ENCODE measurements at regions not wholly inside any gene's neighbourhood (a gene's known extent, or its start where the extent isn't known, plus 50 kb on each side); places are given as distances from the start of the nearest gene placed in this dataset.

DNA sequence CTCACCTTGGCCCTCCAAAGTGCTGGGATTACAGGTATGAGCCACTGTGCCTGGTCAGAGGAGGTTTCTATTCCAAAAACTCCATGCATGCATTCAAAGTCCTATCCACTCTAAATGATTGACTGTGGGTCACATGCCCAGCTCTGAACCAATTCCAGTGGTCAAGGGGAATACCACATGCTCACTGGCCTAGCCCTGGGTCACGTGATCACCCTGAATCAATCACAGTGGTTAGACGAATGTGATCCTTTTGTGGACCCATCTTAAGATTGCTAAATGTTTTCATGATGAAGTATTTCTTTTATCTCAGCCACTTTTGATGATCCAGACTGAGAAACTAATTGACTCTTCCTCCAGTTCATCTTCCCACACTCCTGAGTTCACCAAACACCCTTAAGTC, 475.8 kb downstream of the PREX1 start:
- no peak for DNase-seq (ENCODE audit: low spot score)
- Histone ChIP-seq H3K4me3 (replicated peaks in 1 of 3; ENCODE audit: insufficient read depth in 1 of 3, low read depth in 2 of 3, low read length in 3 of 3) (no peak overlapping the region), H3K4me1 (ENCODE audit: insufficient read depth, low read length) (peaks cover 22% of the 10 kb centered on the region), H3K9me3 (ENCODE audit: low read length) (peaks cover 8% of the 10 kb centered on the region), H3K27ac (ENCODE audit: extremely low read length, insufficient read depth, low read length) (no peak overlapping the region), H2AFZ (ENCODE audit: low read length) (no peak overlapping the region), H3K27me3 (ENCODE audit: control insufficient read depth in 1 of 2, insufficient read depth in 2 of 2, low read length in 2 of 2) (peaks cover 0 to 7% of the 10 kb centered on the region in 2 experiments; a peak in 2 of 5 replicates), H3K9ac (ENCODE audit: insufficient read depth, low read depth, low read length) (no peak overlapping the region), H4K20me1 (ENCODE audit: insufficient read depth, low read length) (no peaks in the 10 kb centered on the region), H3K4me2 (ENCODE audit: low read depth, low read length) (no peak overlapping the region), H3K79me2 (ENCODE audit: insufficient read depth, low read length) (no peaks in the 10 kb centered on the region), H3K36me3 (replicated peaks in 1 of 2; ENCODE audit: control insufficient read depth in 1 of 2, insufficient read depth in 2 of 2, low read length in 2 of 2) (no peaks in the 10 kb centered on the region)
- CTCF ChIA-PET (ENCODE audit: low intra/inter-chr PET ratio, low total read pairs) = no interaction called here
- TF ChIP-seq RAD51 (IDR thresholded peaks at IDR 0.05; ENCODE audit: borderline replicate concordance) (peak; percentile 93), USF2 (IDR thresholded peaks at IDR 0.05; ENCODE audit: low read depth, low read length) (peak; percentile 93), USF2 (CRISPR knock-in tag; IDR thresholded peaks at IDR 0.05; ENCODE audit: borderline replicate concordance) (peak; percentile 29; the same call in 1 of the 2 replicates), ZNF546 (CRISPR knock-in tag; conservative IDR thresholded peaks at IDR 0.05) (no peak)
- no TSS peak for BruUV-seq (replicated peaks)
- POLR2A ChIA-PET = no interaction called here
- no peak for FAIRE-seq
- intact Hi-C loops (cut with micrococcal nuclease; ENCODE audit: unreplicated experiment) (no loop called here), in situ Hi-C loops (cut with HindIII; ENCODE audit: extremely low pct_ligation_motif_present, low pct_unique_long_range_greater_than_20kb) (no loop called here)
- ATAC-seq = no peak
- WGBS (ENCODE audit: low lambda C conversion rate) = 3% methylated on average over 2 of the region's 2 CpGs

DNA sequence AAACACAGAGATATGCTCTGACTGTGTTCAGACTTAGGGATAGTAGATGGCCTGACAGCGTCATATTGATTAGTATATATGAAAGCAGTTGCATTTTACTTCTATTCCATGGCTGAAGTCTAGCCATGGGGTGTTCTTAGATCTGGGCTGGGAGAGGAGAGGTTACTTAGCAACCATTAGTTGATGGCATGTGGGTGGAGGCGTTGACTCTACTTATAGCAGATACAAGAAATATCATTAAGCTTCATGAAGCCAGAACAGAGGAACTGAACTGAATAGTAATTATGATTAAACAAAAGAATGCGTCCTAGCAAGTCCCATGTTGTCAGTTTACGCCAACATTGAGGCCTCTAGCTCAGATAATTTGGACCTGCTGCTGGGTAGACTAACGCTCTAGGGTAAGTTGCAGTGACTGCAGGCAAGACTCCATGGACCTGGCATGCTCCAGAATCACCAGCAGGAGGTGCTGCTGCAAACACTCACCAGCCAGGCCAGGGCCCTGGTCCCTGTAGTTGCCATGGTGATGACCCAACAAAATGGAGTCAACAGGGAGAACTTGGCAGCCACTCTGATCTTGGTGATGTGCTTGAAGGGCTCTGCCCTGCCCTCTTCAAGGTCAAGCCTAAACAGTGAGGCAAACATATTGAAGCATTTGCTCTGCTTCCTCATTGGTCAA, 477.3 kb downstream of the PREX1 start:
- intact Hi-C loops (cut with micrococcal nuclease; ENCODE audit: unreplicated experiment) (loop anchor here (1.0 kb wide), 1 partner anchor 271 kb away; no protein-coding TSS in a partner anchor), in situ Hi-C loops (cut with HindIII; ENCODE audit: extremely low pct_ligation_motif_present, low pct_unique_long_range_greater_than_20kb) (no loop called here)
- 54% methylated on average over 5 of the region's 5 CpGs for WGBS (ENCODE audit: low lambda C conversion rate)
- BruUV-seq (replicated peaks) = no TSS peak
- Histone ChIP-seq H3K36me3 (replicated peaks in 1 of 2; ENCODE audit: control insufficient read depth in 1 of 2, insufficient read depth in 2 of 2, low read length in 2 of 2) (no peaks in the 10 kb centered on the region), H4K20me1 (ENCODE audit: insufficient read depth, low read length) (no peaks in the 10 kb centered on the region), H3K4me3 (replicated peaks in 1 of 3; ENCODE audit: insufficient read depth in 1 of 3, low read depth in 2 of 3, low read length in 3 of 3) (no peak overlapping the region), H3K4me1 (ENCODE audit: insufficient read depth, low read length) (peaks cover 6% of the 10 kb centered on the region), H3K79me2 (ENCODE audit: insufficient read depth, low read length) (no peaks in the 10 kb centered on the region), H3K27me3 (ENCODE audit: control insufficient read depth in 1 of 2, insufficient read depth in 2 of 2, low read length in 2 of 2) (peaks cover 0 to 8% of the 10 kb centered on the region in 2 experiments; a peak in 2 of 5 replicates), H2AFZ (ENCODE audit: low read length) (no peak overlapping the region), H3K27ac (ENCODE audit: extremely low read length, insufficient read depth, low read length) (no peak overlapping the region), H3K9me3 (ENCODE audit: low read length) (peaks cover 8% of the 10 kb centered on the region), H3K4me2 (ENCODE audit: low read depth, low read length) (no peak overlapping the region), H3K9ac (ENCODE audit: insufficient read depth, low read depth, low read length) (no peak overlapping the region)
- FAIRE-seq (no peak), ATAC-seq (peak; percentile 89), DNase-seq (ENCODE audit: low spot score) (peak; percentile 59)
- ChIA-PET CTCF (ENCODE audit: low intra/inter-chr PET ratio, low total read pairs) (interaction anchor here (2.3 kb wide), 1 partner anchor 271 kb away, joined by 25 read pairs; no protein-coding TSS in a partner anchor), POLR2A (no interaction called here)
- TF ChIP-seq EHMT2 (IDR thresholded peaks at IDR 0.05; ENCODE audit: borderline replicate concordance, low read depth, low read length) (peak; percentile 49; the same call in 1 of the 2 replicates), SMC3 (IDR thresholded peaks at IDR 0.05; ENCODE audit: low read length) (peak; percentile 72), DR1 (CRISPR knock-in tag; IDR thresholded peaks at IDR 0.05) (no peak), KLF6 (CRISPR knock-in tag; IDR thresholded peaks at IDR 0.05) (no peak), HDAC2 (CRISPR knock-in tag; IDR thresholded peaks at IDR 0.05) (0 out of 2 replicates have a peak, but pooled peaks have one; percentile 50), ZNF775 (CRISPR knock-in tag; IDR thresholded peaks at IDR 0.05; ENCODE audit: borderline replicate concordance) (no peak), CHD4 (IDR thresholded peaks at IDR 0.05; ENCODE audit: borderline replicate concordance, low read length) (no peak)
- TF ChIP-seq, protein P1, sequence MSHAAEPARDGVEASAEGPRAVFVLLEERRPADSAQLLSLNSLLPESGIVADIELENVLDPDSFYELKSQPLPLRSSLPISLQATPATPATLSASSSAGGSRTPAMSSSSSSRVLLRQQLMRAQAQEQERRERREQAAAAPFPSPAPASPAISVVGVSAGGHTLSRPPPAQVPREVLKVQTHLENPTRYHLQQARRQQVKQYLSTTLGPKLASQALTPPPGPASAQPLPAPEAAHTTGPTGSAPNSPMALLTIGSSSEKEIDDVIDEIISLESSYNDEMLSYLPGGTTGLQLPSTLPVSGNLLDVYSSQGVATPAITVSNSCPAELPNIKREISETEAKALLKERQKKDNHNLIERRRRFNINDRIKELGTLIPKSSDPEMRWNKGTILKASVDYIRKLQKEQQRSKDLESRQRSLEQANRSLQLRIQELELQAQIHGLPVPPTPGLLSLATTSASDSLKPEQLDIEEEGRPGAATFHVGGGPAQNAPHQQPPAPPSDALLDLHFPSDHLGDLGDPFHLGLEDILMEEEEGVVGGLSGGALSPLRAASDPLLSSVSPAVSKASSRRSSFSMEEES (CRISPR knock-in tag; IDR thresholded peaks at IDR 0.05) = no peak
- TF ChIP-seq, protein P2, sequence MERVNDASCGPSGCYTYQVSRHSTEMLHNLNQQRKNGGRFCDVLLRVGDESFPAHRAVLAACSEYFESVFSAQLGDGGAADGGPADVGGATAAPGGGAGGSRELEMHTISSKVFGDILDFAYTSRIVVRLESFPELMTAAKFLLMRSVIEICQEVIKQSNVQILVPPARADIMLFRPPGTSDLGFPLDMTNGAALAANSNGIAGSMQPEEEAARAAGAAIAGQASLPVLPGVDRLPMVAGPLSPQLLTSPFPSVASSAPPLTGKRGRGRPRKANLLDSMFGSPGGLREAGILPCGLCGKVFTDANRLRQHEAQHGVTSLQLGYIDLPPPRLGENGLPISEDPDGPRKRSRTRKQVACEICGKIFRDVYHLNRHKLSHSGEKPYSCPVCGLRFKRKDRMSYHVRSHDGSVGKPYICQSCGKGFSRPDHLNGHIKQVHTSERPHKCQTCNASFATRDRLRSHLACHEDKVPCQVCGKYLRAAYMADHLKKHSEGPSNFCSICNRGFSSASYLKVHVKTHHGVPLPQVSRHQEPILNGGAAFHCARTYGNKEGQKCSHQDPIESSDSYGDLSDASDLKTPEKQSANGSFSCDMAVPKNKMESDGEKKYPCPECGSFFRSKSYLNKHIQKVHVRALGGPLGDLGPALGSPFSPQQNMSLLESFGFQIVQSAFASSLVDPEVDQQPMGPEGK (CRISPR knock-in tag; IDR thresholded peaks at IDR 0.05) = peak; percentile 17; the same call in 1 of the 2 replicates
